GM18526 (cell line): ENCODE measurements at regions not wholly inside any gene's neighbourhood (a gene's known extent, or its start where the extent isn't known, plus 50 kb on each side); places are given as distances from the start of the nearest gene placed in this dataset.

ENCODE experiments used
- POLR2A ChIP-seq: IDR thresholded peaks from 3 replicates; pipeline ENCODE4 v1.6.1; 2011; ENCODE audit not compliant: insufficient read length; ENCODE audit errors: extremely low read depth

GRCh38 chr13:44174769-44175425, 198.7 kb upstream of the SERP2 start:
- no peak for TF ChIP-seq POLR2A

- TF ChIP-seq POLR2A = no peak
Measured at GRCh38 chr13:44176173-44176572, 197.5 kb upstream of the SERP2 start.

- TF ChIP-seq POLR2A = no peak
Measured at GRCh38 chr13:44180876-44181536, 192.6 kb upstream of the SERP2 start.

GRCh38 chr13:44181931-44182330, 191.7 kb upstream of the SERP2 start:
- no peak for TF ChIP-seq POLR2A

- no peak for TF ChIP-seq POLR2A
Measured at GRCh38 chr13:44184740-44185139, 188.9 kb upstream of the SERP2 start.

- TF ChIP-seq POLR2A = no peak
Measured at GRCh38 chr13:44188257-44188656, 185.4 kb upstream of the SERP2 start.

- TF ChIP-seq POLR2A = no peak
Measured at GRCh38 chr13:44189085-44189484, 184.5 kb upstream of the SERP2 start.

- TF ChIP-seq POLR2A = no peak
Measured at GRCh38 chr13:44191103-44191502, 182.5 kb upstream of the SERP2 start.

- TF ChIP-seq POLR2A = no peak
Measured at GRCh38 chr13:44191504-44192171, 182.0 kb upstream of the SERP2 start.

- no peak for TF ChIP-seq POLR2A
Measured at GRCh38 chr13:44193731-44194130, 179.9 kb upstream of the SERP2 start.

- TF ChIP-seq POLR2A = no peak
Measured at GRCh38 chr13:44195245-44195644, 178.4 kb upstream of the SERP2 start.

GRCh38 chr13:44196196-44196751, 177.3 kb upstream of the SERP2 start:
- no peak for TF ChIP-seq POLR2A

- no peak for TF ChIP-seq POLR2A
Measured at GRCh38 chr13:44197791-44198770, 175.5 kb upstream of the SERP2 start.

- TF ChIP-seq POLR2A = no peak
Measured at GRCh38 chr13:44198826-44199225, 174.8 kb upstream of the SERP2 start.
